ENCODE measurements at regions not wholly inside any gene's neighbourhood (a gene's known extent, or its start where the extent isn't known, plus 50 kb on each side); places are given as distances from the start of the nearest gene placed in this dataset.
A peak's percentile ranks its signal among the peaks of the same experiment; 100 is the strongest.

- DNase-seq (ENCODE audit: low read depth in 4 of 4, low spot score in 2 of 4) = no peak
Observed at GRCh38 chr5:103842936-103843335, 280.3 kb upstream of the NUDT12 start.

- no peak for DNase-seq (ENCODE audit: low read depth in 4 of 4, low spot score in 2 of 4)
Observed at GRCh38 chr5:103840600-103840999, 278.0 kb upstream of the NUDT12 start.

GRCh38 chr5:103834216-103834615, 271.6 kb upstream of the NUDT12 start:
- no peak for DNase-seq (ENCODE audit: low read depth in 4 of 4, low spot score in 2 of 4)

DNA sequence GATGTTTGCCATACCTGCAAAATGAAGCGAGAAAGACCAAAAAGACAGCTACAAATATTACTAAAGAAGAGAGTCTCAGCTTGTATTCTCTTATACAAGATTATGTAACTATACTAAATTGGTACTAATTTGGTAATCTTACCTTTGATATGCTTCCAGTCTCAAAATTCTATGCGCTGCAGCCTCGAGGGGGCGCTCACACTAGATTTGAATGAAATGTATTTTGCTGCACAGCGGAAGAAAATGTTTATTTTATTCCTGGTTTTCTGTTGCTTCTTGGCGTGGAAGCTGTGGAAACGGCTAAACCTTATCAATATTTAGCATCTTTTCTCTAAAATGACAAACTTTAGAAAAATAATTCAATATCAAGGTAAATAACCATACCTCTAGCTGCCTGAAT, 267.0 kb upstream of the NUDT12 start:
- no peak for DNase-seq (ENCODE audit: low read depth in 4 of 4, low spot score in 2 of 4)

DNA sequence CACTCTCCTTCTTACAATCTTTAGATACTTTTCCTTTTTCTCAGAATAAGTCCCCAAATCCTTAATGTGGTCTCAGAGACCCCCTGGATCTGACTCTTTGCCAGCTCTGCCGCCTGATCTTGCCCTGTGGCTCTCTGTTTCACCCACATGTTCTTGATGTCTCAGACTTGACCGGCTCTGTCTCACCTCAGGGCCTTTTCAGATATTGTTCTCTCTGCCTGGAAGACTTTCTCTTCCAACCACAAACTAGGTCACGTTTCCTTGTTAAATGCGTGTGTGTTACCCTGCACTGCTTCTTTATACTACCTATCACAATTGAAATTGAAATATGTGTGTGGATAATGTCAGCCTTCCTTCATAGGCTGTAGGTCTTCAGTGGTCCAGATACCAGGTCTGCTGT, 265.4 kb upstream of the NUDT12 start:
- no peak for DNase-seq (ENCODE audit: low read depth in 4 of 4, low spot score in 2 of 4)

- no peak for DNase-seq (ENCODE audit: low read depth in 4 of 4, low spot score in 2 of 4)
Observed at GRCh38 chr5:103821361-103821760, 258.8 kb upstream of the NUDT12 start.

DNA sequence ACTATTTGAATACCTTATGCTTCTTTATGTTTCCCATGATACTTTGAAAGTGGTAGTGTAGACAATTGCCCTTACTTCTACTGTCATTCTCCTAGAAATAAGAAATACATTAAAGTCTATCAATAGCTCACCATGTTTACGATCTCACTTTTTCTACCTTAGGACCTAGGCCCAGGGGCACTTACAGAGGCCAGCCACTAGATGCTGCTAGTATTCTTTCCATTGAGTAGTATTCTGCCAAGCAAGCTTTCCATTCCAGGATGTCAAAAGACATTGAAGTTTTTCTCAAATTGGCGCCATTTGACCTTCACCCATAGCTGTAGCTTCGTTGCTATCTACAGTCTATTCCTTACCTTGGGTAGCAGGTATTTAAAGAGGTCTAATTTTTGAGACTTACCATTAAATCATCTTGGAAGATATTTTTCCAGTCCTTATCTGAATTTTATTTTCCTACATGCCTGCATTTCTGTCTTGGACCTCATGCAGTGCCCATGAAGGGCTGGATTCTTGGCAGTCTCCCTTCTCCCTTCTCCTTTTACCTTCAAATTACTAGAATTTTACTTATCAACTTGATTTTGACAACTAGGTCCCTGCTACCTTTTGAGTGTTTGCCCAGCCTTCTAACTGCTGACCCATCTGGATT, 246.0 kb upstream of the NUDT12 start:
- peak in 3 of 4 donors; percentile 26 to 34 (median 31) for DNase-seq (ENCODE audit: low read depth in 4 of 4, low spot score in 2 of 4)

DNA sequence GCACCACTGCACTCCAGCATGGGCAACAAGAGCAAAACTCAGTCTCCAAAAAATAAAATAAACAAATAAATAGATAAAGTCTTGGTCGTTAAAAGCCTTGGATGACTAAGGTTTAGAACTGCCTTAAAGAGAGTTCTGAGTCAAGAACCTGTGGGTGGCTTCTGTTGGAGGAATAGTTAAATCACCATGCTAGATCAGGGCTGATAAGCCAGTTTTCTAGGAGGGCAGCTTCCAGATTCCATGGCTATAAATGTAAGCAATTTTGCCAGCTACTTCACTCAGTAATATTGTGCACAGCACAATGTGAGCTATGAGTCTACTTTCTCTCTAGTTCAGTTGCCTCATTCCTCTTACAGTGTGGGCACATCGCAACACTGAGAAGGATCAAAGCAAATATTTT, 242.1 kb upstream of the NUDT12 start:
- DNase-seq (ENCODE audit: low read depth in 4 of 4, low spot score in 2 of 4) = no peak

DNA sequence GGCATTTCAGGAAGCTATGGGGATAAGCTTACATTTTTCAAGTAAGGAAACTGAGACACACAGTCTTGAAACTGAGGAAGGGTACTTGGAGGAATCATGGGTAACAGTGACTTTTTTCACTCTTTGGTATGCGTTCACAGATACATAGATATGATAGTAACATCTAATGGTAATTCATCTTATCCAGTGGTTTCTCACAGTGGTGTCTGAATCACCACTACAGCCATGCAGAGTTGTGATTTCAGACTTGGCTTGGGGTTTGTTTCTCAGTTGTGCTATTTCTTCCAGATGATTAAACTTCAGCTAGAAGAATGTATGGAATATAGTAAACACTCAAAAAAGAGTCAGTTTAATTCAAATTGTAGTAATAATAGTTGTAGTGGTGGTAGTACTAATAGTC, 239.1 kb upstream of the NUDT12 start:
- DNase-seq (ENCODE audit: low read depth in 4 of 4, low spot score in 2 of 4) = no peak

DNA sequence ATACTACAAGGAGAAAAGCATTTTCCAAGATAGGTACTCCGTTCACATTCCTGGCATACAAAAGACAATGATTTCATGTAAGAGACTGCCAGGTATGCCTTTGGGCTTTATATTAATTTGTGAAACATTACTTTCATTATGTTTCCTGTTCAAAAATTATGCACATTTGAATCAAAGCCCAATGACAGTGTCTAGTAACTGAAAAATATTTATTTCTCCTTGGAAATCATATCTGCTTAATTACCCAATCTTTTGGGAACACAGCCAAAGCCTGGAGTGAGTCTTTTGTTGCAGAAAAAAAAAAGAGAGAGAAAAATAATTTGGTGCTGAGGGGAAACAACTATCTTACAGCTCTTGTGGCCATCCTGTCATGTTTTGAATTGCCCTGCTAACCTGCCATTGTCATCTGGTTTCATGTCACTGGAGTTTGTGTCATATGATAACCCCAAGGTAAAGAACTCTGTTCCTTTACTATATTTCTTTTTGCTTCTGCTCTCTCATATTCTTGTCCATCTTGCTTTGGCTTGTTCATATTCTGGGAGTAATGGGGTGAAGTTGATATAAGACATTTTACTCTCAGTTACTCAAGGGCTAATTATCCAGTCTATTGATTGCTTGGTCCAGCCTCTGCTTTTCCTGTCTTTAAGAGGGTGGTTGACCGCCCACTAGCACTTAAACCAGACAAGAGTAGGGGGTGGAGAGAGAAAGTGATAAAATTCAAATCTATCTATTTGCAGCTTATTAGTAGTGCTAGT, 238.3 kb upstream of the NUDT12 start:
- DNase-seq (ENCODE audit: low read depth in 4 of 4, low spot score in 2 of 4) = no peak

DNA sequence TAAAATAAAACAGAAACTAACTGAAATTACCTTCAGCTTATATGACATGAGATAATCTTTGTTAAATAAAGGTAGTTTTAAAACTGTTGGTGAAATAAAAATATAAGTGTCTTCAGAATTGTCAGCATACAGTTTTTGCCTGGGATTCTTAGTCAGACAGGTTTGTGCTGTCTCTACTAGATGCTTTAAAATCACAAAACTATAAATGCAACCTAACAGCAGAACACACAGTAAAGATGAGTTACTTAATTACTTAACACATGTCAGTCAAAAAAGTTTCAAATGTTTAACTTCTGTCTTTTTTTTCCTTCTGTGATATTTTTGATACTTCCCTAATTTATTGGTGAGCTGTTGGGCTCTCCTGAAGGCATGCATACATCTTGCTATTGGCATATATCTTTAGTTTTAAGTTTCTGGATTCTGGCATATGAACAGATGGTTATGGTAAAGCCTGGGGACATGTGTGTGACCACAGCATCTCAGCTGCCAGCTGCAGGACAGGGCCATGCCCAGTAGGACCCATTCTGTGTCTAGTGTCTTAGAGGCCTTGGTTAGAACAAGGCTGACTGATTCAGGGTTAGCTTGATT, 231.1 kb upstream of the NUDT12 start:
- no peak for DNase-seq (ENCODE audit: low read depth in 4 of 4, low spot score in 2 of 4)

- DNase-seq (ENCODE audit: low read depth in 4 of 4, low spot score in 2 of 4) = no peak
Observed at GRCh38 chr5:103785569-103785968, 223.0 kb upstream of the NUDT12 start.

DNA sequence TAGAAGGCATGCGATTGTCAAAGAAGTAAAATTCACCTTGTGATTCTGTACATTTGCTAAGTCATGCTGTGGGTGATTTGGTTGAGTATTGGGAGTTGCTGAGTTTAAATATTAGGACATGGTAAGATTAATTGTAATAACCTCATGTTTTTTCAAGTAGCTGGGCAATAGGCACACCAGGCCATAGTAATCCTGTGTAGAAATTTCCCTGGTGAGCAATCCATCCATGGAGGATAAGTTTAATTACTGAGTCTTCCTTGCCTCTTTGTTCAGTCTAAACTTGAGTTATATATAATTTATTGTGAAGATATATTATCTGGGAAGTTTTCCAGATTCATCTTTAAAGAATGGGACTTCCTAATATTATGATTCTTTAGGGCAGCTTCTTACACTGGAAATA, 221.1 kb upstream of the NUDT12 start:
- DNase-seq (ENCODE audit: low read depth in 4 of 4, low spot score in 2 of 4) = no peak

- DNase-seq (ENCODE audit: low read depth in 4 of 4, low spot score in 2 of 4) = no peak
Observed at GRCh38 chr5:103780794-103781193, 218.2 kb upstream of the NUDT12 start.

DNA sequence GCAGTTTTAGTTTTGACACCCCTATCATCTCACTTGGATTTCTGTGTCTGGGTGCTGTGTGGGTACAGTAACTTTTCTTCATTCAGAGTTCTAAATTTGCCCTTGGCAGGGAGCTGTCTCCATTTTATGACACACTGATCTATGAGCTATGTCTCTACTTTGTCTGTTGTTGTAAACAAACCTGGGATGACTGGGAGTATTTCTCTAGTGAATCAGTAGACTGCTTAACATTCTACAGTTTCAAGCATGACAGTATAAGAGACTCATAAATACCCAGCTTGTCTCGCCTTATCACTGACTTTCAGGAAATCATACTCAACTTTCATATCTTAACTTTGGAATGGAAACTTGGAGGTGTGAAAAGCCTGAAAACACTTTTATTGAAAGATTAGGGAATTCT, 212.1 kb upstream of the NUDT12 start:
- DNase-seq (ENCODE audit: low read depth in 4 of 4, low spot score in 2 of 4) = peak in 3 of 4 donors; percentile 34 to 43 (median 37)

- no peak for DNase-seq (ENCODE audit: low read depth in 4 of 4, low spot score in 2 of 4)
Observed at GRCh38 chr5:103772248-103772647, 209.7 kb upstream of the NUDT12 start.

- no peak for DNase-seq (ENCODE audit: low read depth in 4 of 4, low spot score in 2 of 4)
Observed at GRCh38 chr5:103764403-103764802, 201.8 kb upstream of the NUDT12 start.

DNA sequence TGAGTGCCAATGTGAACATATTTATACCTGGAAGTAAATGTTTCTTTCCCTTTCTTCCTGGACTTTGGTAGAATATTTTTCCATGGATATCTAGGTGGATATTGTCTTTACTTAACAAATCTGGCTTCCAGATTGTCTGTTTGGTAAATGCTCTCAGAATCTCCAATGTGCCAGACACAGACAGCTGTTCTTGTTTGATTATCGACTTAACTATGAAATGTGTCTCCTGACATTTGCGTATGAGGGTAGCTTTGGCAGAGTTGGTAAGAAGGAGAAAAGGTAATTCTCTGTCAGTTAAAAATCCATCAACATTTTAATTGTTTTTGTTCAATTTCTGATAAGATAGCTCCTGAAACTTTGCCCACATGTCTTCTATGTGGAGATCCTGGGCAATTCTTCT, 196.4 kb upstream of the NUDT12 start:
- DNase-seq (ENCODE audit: low read depth in 4 of 4, low spot score in 2 of 4) = no peak

DNA sequence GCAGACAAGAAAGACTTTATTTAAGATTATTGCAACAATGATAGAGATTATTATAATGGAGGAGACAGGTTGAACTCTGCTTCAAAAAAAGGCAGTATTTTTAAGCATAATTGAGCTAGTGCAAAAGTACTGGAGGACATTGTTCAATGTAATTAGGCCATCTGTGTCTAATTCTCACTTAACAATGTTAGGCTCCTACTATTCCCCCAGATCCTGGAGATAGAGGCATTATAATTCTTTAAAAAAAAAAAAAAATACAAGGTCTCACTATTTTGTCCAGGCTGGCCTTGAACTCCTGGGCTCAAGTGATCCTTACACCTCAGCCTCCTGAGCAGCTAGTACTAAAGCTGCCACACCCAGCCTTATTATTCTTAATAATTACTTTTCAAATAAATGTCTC, 193.4 kb upstream of the NUDT12 start:
- no peak for DNase-seq (ENCODE audit: low read depth in 4 of 4, low spot score in 2 of 4)

DNA sequence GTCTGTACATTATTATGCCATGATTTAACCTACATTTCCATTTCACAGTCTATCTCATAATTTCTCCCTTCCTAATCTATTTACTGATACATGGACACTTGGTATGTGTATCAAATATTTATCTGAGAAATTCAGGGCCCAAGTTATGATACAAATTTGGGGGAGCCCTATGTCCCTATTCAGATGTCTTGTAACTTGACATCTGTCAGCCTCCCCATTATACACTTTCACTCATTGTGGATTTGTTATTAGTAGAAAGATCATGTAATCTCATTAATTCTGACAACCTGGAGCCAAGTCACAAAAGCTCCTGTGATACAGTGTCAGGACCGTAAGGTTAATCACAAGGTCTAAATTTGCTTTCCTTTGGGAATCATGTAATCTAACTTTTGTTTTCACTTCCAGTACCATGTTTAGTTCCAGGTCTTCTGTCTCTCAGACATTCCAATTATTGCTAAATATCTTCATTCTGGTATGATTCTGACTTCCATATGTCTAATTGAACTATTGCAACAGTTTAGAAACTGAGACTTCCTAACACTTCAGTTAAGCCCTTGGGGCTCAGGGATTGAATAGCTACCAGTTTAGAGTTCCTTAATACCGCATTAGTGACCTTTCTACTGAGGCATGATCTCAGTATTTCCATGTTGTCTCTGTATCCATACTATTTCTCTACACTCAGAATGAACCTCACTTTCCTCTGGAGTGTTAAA, 182.9 kb upstream of the NUDT12 start:
- no peak for DNase-seq (ENCODE audit: low read depth in 4 of 4, low spot score in 2 of 4)

- DNase-seq (ENCODE audit: low read depth in 4 of 4, low spot score in 2 of 4) = no peak
Observed at GRCh38 chr5:103744159-103744558, 181.6 kb upstream of the NUDT12 start.

All from left renal cortex interstitium (tissue), 4 donors.